Endothelial cell of umbilical vein (primary cell): ENCODE measurements at regions not wholly inside any gene's neighbourhood (a gene's known extent, or its start where the extent isn't known, plus 50 kb on each side); places are given as distances from the start of the nearest gene placed in this dataset.
A peak's percentile ranks its signal among the peaks of the same experiment; 100 is the strongest.

Experiments used
- BruUV-seq: library from RNA; stranded (reverse); fragments of 400-500 nt; replicated peaks from 2 replicates; lab custom pipeline; 2021; lab: Mats Ljungman, UMichigan
- CTCF ChIA-PET: fragments of 300-600, 350-600 bp; sonication (Branson Sonifier 250); formaldehyde crosslinking; loops from one replicate; lab custom pipeline; 2021; ENCODE audit warnings: antibody characterized with exemption, inconsistent platforms; lab: Charles Lee
- POLR2A ChIA-PET: fragments of 300-600, 350-600 bp; sonication (Branson Sonifier 250); formaldehyde crosslinking; loops from one replicate; lab custom pipeline; 2021; ENCODE audit warnings: antibody characterized with exemption, inconsistent platforms; lab: Charles Lee
- DNase-seq: peaks from one replicate; pipeline ENCODE4 v3.0.0-alpha.2; 2011; ENCODE audit warnings: low read depth, low spot score
- FAIRE-seq: peaks from 2 replicates; lab custom pipeline; 2011; peaks lifted over from hg19 to GRCh38; lab: Jason Lieb, UNC
- H2AFZ ChIP-seq: 2 replicates; pipeline ENCODE4 v1.6.0; 2012; ENCODE audit warnings: low read depth, low read length, control low read depth, inconsistent platforms
- H3K27ac ChIP-seq: 2 replicates; pipeline ENCODE4 v1.5.1; 2011; ENCODE audit warnings: low read depth, mild to moderate bottlenecking, control low read depth, low read length, moderate library complexity; ENCODE audit not compliant: insufficient read depth
- H3K27me3 ChIP-seq, 2 experiments: 2 replicates each; pipeline versions ENCODE4 v1.6.0 to v1.6.1; 2011; ENCODE audit warnings: low read length in 2 of 2, mixed read lengths in 1 of 2; ENCODE audit not compliant: control insufficient read depth in 2 of 2, insufficient read depth in 2 of 2
- H3K36me3 ChIP-seq, 2 experiments: 2 replicates in 1 of 2; 3 replicates in 1 of 2; pipeline ENCODE4 v1.5.1; 2011; ENCODE audit warnings: low read length in 2 of 2, mild to moderate bottlenecking in 1 of 2, moderate library complexity in 1 of 2; ENCODE audit not compliant: control insufficient read depth in 2 of 2, insufficient read depth in 2 of 2; ENCODE audit errors: extremely low read depth in 1 of 2
- H3K4me1 ChIP-seq: 3 replicates; pipeline ENCODE4 v1.5.1; 2011; ENCODE audit warnings: mild to moderate bottlenecking, low read length; ENCODE audit not compliant: control insufficient read depth, insufficient read depth; ENCODE audit errors: extremely low read depth
- H3K4me2 ChIP-seq: 2 replicates; pipeline ENCODE4 v1.6.1; 2011; ENCODE audit warnings: low read length, control low read depth, mixed read lengths; ENCODE audit not compliant: insufficient read depth
- H3K4me3 ChIP-seq, 3 experiments: fragments of 200-600 bp in 1 of 3; sonication (generic), shearing (Covaris generic) in 1 of 3; replicated peaks in 1 of 3; 2 replicates each; pipeline ENCODE4 v1.5.1; 2011 to 2016; ENCODE audit warnings: control low read depth in 3 of 3, low read length in 3 of 3, mild to moderate bottlenecking in 2 of 3, inconsistent platforms in 1 of 3, low read depth in 1 of 3, moderate library complexity in 1 of 3; ENCODE audit not compliant: insufficient read depth in 1 of 3
- H3K79me2 ChIP-seq: 2 replicates; pipeline ENCODE4 v1.6.0; 2012; ENCODE audit warnings: low read length, inconsistent platforms; ENCODE audit not compliant: control insufficient read depth, insufficient read depth
- H3K9ac ChIP-seq: replicated peaks from 2 replicates; pipeline ENCODE3; 2011; ENCODE audit warnings: low read length, control low read depth; ENCODE audit not compliant: insufficient read depth; ENCODE audit errors: extremely low read depth
- H3K9me1 ChIP-seq: replicated peaks from 3 replicates; pipeline ENCODE4 v1.6.0; 2011; ENCODE audit warnings: mild to moderate bottlenecking, low read length; ENCODE audit not compliant: control insufficient read depth, insufficient read depth; ENCODE audit errors: extremely low read depth
- H3K9me3 ChIP-seq: replicated peaks from 2 replicates; pipeline ENCODE4 v1.5.1; 2012; ENCODE audit warnings: low read length, inconsistent platforms; ENCODE audit not compliant: control insufficient read depth, insufficient read depth
- H4K20me1 ChIP-seq: replicated peaks from 2 replicates; pipeline ENCODE3; 2011; ENCODE audit warnings: mild to moderate bottlenecking, low read length; ENCODE audit not compliant: control insufficient read depth, insufficient read depth; ENCODE audit errors: extremely low read depth
- EZH2 ChIP-seq: IDR thresholded peaks from 2 replicates; pipeline ENCODE4 v1.6.1; 2012; ENCODE audit warnings: borderline replicate concordance, low read depth, mild to moderate bottlenecking, moderate library complexity, low read length, inconsistent platforms; ENCODE audit not compliant: severe bottlenecking
- FOS ChIP-seq: IDR thresholded peaks from 2 replicates; pipeline ENCODE4 v1.6.1; 2011; ENCODE audit warnings: mild to moderate bottlenecking, low read length, moderate library complexity, borderline replicate concordance; ENCODE audit not compliant: insufficient read depth
- dilution Hi-C: fragments of 300-500 bp; cut with MboI; formaldehyde crosslinking; loops from one replicate; pipeline ENCODE4 v1.15.0; 2019; ENCODE audit warnings: low sequenced_read_pairs; ENCODE audit not compliant: extremely low pct_ligation_motif_present
- intact Hi-C: fragments of 100-400 bp; cut with micrococcal nuclease; formaldehyde crosslinking; loops from one replicate; pipeline ENCODE4 v1.10.0; 2022
- TF ChIP-seq, protein P1 (sequence below), 2 donors: IDR thresholded peaks; 1 replicate in 1 of 2; 2 replicates in 1 of 2; pipeline ENCODE4 v1.5.1; 2011; ENCODE audit warnings: low read length in 2 of 2, mild to moderate bottlenecking in 2 of 2, moderate library complexity in 2 of 2, control low read depth in 1 of 2, inconsistent platforms in 1 of 2, low read depth in 1 of 2; ENCODE audit not compliant: insufficient read depth in 1 of 2; ENCODE audit errors: extremely low read depth in 1 of 2

DNA sequence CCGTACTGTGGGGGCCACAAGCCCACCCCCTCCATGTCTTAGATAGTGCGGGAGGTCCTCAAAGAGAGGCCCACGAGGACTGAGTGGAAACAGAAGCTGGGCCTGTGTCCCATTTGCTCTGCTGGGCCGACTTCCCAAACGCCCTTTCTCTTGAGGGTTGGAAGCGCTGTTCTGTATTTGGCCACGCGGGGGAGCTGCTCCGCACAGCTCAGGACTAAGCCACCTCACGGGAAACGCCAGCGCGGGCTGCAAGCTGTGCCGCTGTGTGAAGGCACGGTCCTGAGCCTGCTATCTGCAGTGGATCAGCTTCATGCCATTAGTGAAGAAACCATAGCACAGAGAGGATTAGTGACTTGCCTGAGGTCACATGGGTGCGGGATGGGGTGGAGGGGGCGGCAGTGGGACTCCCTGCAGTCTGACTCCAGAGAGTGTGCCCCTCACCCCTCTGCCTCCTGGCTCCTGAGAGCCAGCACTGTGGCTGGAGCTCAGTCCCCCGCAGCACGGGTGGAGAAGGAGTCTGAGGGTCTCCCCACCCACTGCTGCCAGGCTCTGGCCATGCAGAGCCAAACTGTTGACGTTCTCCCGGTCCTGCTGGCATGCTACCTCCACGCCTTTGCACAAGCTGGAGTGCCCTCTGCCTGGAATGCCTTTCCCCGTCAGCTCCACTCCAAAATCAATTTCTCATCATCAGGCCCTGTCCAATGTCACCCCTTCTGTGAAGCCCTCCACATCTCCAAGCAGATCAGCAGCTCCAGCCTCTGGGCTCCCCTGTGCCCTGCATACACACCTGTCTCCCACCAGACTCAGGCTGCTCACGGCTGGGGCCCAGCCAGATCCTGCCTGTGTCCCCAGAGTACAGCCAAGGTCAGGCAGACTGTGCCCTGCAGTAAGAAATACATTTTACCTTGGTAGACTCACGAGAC lies 51.5 kb upstream of the LRRC32 start:
- Histone ChIP-seq H2AFZ (peak overlapping the region; percentile 33), H3K27me3 (peaks cover 20 to 24% of the 10 kb centered on the region in 2 experiments), H3K9me1 (no peaks in the 10 kb centered on the region), H4K20me1 (no peaks in the 10 kb centered on the region), H3K4me3 (no peak overlapping the region), H3K36me3 (no peaks in the 10 kb centered on the region), H3K79me2 (no peaks in the 10 kb centered on the region), H3K9ac (no peak overlapping the region), H3K9me3 (no peaks in the 10 kb centered on the region), H3K27ac (no peak overlapping the region), H3K4me2 (no peak overlapping the region), H3K4me1 (no peaks in the 10 kb centered on the region)
- FAIRE-seq, result peak; percentile 95
- peak; percentile 77 for DNase-seq
- intact Hi-C loops (no loop called here), dilution Hi-C loops (no loop called here)
- TF ChIP-seq EZH2 (no peak), FOS (no peak)
- TF ChIP-seq, protein P1, sequence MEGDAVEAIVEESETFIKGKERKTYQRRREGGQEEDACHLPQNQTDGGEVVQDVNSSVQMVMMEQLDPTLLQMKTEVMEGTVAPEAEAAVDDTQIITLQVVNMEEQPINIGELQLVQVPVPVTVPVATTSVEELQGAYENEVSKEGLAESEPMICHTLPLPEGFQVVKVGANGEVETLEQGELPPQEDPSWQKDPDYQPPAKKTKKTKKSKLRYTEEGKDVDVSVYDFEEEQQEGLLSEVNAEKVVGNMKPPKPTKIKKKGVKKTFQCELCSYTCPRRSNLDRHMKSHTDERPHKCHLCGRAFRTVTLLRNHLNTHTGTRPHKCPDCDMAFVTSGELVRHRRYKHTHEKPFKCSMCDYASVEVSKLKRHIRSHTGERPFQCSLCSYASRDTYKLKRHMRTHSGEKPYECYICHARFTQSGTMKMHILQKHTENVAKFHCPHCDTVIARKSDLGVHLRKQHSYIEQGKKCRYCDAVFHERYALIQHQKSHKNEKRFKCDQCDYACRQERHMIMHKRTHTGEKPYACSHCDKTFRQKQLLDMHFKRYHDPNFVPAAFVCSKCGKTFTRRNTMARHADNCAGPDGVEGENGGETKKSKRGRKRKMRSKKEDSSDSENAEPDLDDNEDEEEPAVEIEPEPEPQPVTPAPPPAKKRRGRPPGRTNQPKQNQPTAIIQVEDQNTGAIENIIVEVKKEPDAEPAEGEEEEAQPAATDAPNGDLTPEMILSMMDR (IDR thresholded peaks at IDR 0.05; ENCODE audit: extremely low read depth in 1 of 2, insufficient read depth in 1 of 2, low read depth in 1 of 2, low read length in 2 of 2), result peak; percentile 92 to 95
- ChIA-PET POLR2A (no interaction called here), CTCF (interaction anchor here (0.5 to 5.5 kb wide), 44 partner anchors 10 to 514 kb away, joined by 3 to 96 read pairs (median 4); partner anchors contain the start of gene TSKU)
- BruUV-seq, result no TSS peak
